Stimulated activated CD8-positive, alpha-beta memory T cell treated with anti-CD3 and anti-CD28 coated beads, Interleukin-12 subunit alpha, Interleukin-12 subunit beta, amount 100 ng/mL, for 24 hours (primary cell): ENCODE measurements at regions not wholly inside any gene's neighbourhood (a gene's known extent, or its start where the extent isn't known, plus 50 kb on each side); places are given as distances from the start of the nearest gene placed in this dataset.
"Not testable (repeated sequence)": the region's sequence is repeated elsewhere in the genome, so short reads cannot be mapped to it uniquely, and the experiment has no call there.

Experiments
- DNase-seq: peaks from one replicate; pipeline ENCODE4 v3.0.0-alpha.2; 2020; ENCODE audit errors: extremely low read depth

GRCh38 chr21:16420031-16420724 lies 690.4 kb downstream of the USP25 start:
- no peak for DNase-seq

- no peak for DNase-seq
Observed at GRCh38 chr21:16421007-16421406, 691.2 kb downstream of the USP25 start.

GRCh38 chr21:16421965-16422364 lies 692.2 kb downstream of the USP25 start:
- DNase-seq = no peak

- DNase-seq = no peak
Observed at GRCh38 chr21:16422702-16423101, 692.9 kb downstream of the USP25 start.

- no peak for DNase-seq
Observed at GRCh38 chr21:16423921-16424320, 694.1 kb downstream of the USP25 start.

- no peak for DNase-seq
Observed at GRCh38 chr21:16424331-16424751, 694.6 kb downstream of the USP25 start.

- DNase-seq = no peak
Observed at GRCh38 chr21:16425376-16425775, 695.6 kb downstream of the USP25 start.

- no peak for DNase-seq
Observed at GRCh38 chr21:16426936-16427335, 697.2 kb downstream of the USP25 start.

- no peak for DNase-seq
Observed at GRCh38 chr21:16427587-16428087, 697.9 kb downstream of the USP25 start.

GRCh38 chr21:16437586-16437985 lies 707.8 kb downstream of the USP25 start:
- DNase-seq = no peak

- DNase-seq = no peak
Observed at GRCh38 chr21:16438761-16439160, 709.0 kb downstream of the USP25 start.

GRCh38 chr21:16441789-16442188 lies 712.0 kb downstream of the USP25 start:
- DNase-seq = no peak

GRCh38 chr21:16454399-16454798 lies 724.6 kb downstream of the USP25 start:
- DNase-seq = no peak

- no peak for DNase-seq
Observed at GRCh38 chr21:16455526-16455925, 725.7 kb downstream of the USP25 start.

- no peak for DNase-seq
Observed at GRCh38 chr21:16455978-16456377, 726.2 kb downstream of the USP25 start.

- DNase-seq = no peak
Observed at GRCh38 chr21:16457498-16457897, 727.7 kb downstream of the USP25 start.

- DNase-seq = no peak
Observed at GRCh38 chr21:16460936-16461335, 731.2 kb downstream of the USP25 start.

- not testable (repeated sequence) for DNase-seq
Observed at GRCh38 chr21:16464211-16464889, 734.6 kb downstream of the USP25 start.

- DNase-seq = no peak
Observed at GRCh38 chr21:16468184-16468583, 738.4 kb downstream of the USP25 start.

- DNase-seq = no peak
Observed at GRCh38 chr21:16473988-16474387, 744.2 kb downstream of the USP25 start.

- DNase-seq = no peak
Observed at GRCh38 chr21:16476056-16476825, 746.5 kb downstream of the USP25 start.

- DNase-seq = no peak
Observed at GRCh38 chr21:16488042-16488441, 758.3 kb downstream of the USP25 start.

- no peak for DNase-seq
Observed at GRCh38 chr21:16492356-16492755, 762.6 kb downstream of the USP25 start.
